ENCODE measurements at regions not wholly inside any gene's neighbourhood (a gene's known extent, or its start where the extent isn't known, plus 50 kb on each side); places are given as distances from the start of the nearest gene placed in this dataset.
"Not testable (repeated sequence)": the region's sequence is repeated elsewhere in the genome, so short reads cannot be mapped to it uniquely, and the experiment has no call there.

DNA sequence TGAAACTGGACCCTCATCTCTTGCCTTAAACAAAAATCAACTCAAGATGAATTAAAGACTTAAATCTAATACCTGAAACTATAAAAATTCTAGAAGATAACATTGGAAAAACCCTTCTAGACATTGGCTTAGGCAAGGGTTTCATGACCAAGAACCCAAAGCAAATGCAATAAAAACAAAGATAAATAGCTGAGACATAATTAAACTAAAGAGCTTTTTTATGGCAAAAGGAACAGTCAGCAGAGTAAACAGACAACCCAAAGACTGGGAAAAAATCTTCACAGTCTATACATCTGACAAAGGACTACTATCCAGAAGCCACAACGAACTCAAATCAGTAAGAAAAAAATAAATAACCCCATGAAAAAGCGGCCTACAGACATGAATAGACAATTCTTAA lies 446.9 kb upstream of the TRPC7 start:
- intact Hi-C loops (cut with DNase I): not testable (repeated sequence)

DNA sequence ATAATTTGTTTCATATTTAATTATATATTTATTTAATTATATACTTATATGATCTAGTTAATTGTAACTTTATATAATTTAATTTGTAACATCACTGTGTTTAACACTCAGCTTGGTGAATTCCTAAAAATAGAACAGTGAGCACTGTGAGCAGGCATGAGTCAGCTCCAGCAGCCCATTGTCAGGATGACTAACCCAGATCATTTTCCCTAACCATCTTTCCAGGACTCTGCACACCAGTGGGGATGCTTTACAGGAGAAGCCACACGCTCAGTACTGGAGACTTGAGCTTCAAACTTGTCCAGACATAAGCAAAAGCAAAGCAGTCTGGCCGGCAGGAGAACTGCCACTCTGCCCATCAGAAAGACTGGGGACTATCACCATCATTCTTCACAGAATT lies 446.2 kb upstream of the TRPC7 start:
- intact Hi-C loops (cut with DNase I): loop anchor here (2.0 kb wide), 1 partner anchor 181 kb away; no protein-coding TSS in a partner anchor
- no peak for DNase-seq (ENCODE audit: low spot score)

More for the DNA sequence above, 446.9 kb upstream of the TRPC7 start:
- DNase-seq (ENCODE audit: low spot score): not testable (repeated sequence)

DNA sequence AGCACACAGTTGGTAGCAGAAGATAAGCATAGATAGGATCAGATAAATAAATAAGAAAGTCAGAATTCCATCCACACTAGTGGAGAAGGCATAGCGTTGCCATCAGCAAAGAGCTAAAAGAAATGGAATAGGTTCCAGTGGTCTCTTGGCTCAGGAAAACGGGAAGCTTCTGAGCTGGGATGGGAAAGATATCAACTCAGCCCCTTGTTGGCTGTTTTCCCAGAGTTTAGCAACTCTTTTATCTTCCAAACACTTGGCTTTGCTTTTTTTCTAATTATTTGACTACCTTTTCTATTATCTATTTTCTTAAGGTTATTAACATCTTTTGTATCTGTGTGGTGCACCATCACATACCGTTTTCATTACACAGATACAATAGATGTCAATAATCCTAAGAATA lies 445.7 kb upstream of the TRPC7 start:
- intact Hi-C loops (cut with DNase I): loop anchor here (2.0 kb wide), 1 partner anchor 182 kb away; no protein-coding TSS in a partner anchor
- DNase-seq (ENCODE audit: low spot score): no peak

DNA sequence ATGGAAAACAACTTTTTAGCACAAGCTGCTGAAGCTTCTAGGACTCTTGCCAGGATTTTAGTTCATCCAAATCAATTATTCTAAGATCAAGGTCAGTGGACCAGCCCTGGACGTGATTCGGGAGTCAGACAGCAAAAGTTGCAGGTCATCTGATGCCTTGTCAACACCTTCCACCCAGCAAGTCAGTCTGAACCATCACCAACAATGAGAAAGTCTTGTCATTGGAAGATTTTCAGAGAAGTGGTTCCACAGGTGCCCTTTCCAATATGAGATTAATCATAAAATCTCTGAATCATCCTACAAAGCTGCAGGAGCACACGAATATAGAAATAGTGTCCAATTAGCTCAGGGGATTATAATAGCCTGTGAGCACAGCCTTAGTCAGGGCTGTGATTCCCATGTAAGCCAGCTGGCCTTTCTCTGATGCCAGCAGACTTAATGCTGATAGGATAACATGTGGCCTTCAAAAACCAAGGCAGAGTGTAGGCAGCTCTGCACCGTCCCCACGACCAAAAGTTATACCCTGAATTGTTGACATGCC lies 445.0 kb upstream of the TRPC7 start:
- DNase-seq (ENCODE audit: low spot score): no peak

DNA sequence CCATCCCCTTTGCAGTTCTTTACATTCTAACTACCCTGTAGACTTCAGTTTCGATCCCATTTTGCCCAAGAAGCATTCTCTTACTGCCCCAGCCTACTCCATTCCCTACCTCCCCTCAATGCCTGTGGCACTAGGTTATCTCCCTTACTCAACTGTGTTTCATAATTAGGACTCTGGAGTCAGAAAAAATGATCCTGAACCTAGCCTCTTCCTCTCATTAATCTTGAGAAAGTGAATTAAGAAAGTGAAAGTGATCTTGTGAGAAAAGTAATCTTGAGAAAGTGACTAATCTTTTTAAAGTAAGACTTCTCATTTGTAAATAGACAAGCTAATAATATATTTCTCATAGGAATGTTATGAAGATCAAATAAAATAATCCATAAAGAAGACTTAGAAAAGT lies 444.0 kb upstream of the TRPC7 start:
- DNase-seq (ENCODE audit: low spot score): no peak
- intact Hi-C loops (cut with DNase I): loop anchor here (10.0 kb wide), 3 partner anchors 245 to 685 kb away; partner anchors contain the start of gene SPOCK1

More for the DNA sequence above, 445.0 kb upstream of the TRPC7 start:
- intact Hi-C loops (cut with DNase I): loop anchor here (2.0 kb wide), 1 partner anchor 182 kb away; no protein-coding TSS in a partner anchor

DNA sequence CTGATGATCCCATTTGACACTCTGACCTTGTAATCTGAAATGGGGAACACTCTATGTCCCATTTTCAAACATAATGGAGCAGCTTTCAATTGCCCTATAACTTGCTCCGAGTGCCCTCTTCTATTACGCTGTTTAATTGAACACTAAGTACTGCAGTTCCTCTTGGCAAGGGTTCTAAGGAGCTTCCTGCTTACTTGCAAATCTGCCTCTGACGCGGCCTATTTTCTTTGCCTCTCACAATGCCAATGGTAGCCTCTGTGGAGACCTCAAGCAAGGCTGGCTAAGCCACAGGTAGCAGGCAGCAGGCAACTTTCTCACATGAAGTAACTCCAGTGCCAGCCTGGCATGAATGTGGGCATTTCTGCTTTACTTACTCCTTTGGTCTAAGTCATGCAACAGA lies 443.4 kb upstream of the TRPC7 start:
- DNase-seq (ENCODE audit: low spot score): no peak
- intact Hi-C loops (cut with DNase I): loop anchor here (10.0 kb wide), 3 partner anchors 246 to 686 kb away; partner anchors contain the start of gene SPOCK1

DNA sequence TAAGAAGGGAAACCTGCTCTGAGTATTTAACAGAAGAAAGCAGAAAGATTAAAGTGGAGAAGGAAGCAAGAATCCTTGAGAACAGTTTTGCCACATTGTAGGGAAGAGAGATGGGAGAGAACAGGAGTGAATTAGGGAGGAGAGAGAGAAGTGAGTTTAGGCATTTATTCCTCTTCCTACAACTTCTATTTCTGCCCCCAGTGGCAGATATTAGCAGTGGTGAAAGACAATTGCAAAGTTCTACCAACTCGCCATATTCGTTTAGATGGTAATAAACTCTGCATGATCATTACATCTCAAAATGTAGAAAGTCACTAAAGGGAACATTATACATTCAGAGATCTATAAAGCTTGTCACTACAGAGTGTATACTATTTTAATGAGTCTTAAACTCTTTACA lies 440.1 kb upstream of the TRPC7 start:
- intact Hi-C loops (cut with DNase I): loop anchor here (10.0 kb wide), 3 partner anchors 249 to 689 kb away; partner anchors contain the start of gene SPOCK1
- DNase-seq (ENCODE audit: low spot score): no peak

DNA sequence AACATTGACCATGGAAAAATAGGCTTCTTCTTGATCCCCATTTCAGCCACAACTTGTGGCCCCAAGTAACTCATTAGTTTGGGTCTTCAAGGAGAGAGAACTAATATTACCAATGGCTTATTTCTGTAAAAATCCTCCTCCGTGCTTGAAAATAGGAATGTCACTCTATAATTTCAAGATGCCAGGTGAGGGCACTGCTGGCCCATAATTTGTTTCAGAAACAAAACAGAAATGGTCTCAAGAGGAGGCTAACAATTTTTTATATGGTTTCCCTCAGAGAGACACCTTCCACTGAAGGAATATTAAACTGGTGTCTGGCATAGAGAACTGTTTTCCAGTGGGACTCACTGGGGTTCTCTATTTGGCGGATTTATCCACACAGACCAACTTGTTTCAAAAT lies 437.0 kb upstream of the TRPC7 start:
- no peak for DNase-seq (ENCODE audit: low spot score)
- intact Hi-C loops (cut with DNase I): loop anchor here (5.0 to 10.0 kb wide), 4 partner anchors 252 to 692 kb away; partner anchors contain the start of gene SPOCK1

DNA sequence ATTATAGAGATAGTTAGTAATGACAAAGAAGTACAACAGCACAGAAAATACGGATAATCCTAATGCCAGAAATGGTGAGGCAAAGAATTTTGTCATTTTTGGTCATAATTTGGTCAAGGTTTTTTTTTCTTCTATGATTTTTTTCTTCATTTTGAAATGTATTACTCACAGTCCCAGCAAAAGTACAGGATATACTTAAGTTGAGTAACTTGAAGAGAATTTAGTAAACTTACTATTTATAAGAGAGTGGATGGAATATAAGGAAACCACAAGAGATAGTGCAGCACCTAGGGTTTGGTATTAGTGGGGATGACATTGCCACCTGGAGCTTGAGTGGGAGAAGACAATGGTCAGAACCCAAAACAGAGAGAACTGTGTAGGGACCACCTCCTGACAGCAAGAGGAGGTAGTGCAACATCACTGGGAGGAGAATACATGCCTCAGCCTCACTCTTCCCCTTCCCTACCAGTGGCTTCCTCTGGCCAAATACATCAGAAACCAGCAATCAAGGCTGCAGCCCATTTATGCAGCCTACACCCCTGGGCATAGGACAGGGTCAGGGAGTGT lies 434.5 kb upstream of the TRPC7 start:
- intact Hi-C loops (cut with DNase I): loop anchor here (5.0 to 10.0 kb wide), 4 partner anchors 255 to 695 kb away; partner anchors contain the start of gene SPOCK1
- no peak for DNase-seq (ENCODE audit: low spot score)

DNA sequence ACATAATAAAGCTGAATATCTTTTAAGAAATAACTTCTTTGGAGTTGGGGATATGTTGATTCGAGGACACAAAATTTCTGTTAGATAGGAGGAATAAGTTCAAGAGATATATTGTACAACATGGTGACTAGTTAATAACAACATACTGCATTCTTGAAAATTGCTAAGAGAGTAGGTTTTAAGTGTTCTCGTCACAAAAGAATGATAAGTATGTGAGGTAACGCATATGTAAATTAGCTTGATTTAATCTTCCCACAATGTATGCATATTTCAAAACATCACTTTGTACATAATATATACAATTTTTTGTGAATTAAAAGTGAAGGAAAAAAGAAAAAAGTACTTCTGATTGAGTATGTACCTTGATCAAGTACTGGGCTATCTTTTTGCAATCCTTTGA lies 428.0 kb upstream of the TRPC7 start:
- intact Hi-C loops (cut with DNase I): no loop called here
- DNase-seq (ENCODE audit: low spot score): no peak

DNA sequence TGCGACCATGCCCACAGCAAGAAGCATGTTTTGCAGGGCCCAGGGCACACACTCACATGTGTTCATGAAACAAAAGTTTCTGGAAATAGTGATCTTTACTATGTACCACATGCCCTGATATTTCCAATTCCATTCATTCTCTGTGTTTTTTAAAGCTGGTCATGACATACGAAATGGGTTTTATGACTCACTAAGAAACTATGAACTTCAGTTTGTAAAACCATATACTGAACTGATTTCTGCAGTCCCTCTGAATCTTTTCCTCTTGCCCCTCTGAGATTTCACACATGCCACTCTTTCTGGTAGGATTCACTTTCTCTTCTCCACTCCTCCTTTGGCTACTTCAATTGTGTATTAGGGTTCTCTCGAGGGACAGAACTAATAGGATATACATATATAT lies 416.1 kb upstream of the TRPC7 start:
- intact Hi-C loops (cut with DNase I): no loop called here

DNA sequence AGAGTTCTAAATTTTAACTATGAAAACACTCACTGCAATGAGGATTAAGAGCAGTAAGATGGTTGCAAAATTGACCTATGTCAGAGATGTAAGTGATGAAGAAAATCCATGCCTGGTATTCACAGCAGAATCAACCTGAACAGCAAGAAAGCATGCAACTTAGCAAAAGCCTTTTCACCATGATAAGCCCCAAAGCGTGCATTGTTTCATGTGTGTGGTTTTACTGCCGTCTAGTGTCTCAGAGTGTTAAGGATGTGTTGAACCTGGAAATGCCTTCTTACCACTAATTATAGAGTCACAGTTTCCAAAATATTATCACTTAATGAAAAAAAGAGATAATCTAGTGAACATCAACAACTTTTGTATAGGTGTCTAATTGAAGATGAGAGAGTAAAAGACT lies 415.2 kb upstream of the TRPC7 start:
- no peak for DNase-seq (ENCODE audit: low spot score)
- intact Hi-C loops (cut with DNase I): no loop called here

More for the DNA sequence above, 416.1 kb upstream of the TRPC7 start:
- DNase-seq (ENCODE audit: low spot score): no peak

DNA sequence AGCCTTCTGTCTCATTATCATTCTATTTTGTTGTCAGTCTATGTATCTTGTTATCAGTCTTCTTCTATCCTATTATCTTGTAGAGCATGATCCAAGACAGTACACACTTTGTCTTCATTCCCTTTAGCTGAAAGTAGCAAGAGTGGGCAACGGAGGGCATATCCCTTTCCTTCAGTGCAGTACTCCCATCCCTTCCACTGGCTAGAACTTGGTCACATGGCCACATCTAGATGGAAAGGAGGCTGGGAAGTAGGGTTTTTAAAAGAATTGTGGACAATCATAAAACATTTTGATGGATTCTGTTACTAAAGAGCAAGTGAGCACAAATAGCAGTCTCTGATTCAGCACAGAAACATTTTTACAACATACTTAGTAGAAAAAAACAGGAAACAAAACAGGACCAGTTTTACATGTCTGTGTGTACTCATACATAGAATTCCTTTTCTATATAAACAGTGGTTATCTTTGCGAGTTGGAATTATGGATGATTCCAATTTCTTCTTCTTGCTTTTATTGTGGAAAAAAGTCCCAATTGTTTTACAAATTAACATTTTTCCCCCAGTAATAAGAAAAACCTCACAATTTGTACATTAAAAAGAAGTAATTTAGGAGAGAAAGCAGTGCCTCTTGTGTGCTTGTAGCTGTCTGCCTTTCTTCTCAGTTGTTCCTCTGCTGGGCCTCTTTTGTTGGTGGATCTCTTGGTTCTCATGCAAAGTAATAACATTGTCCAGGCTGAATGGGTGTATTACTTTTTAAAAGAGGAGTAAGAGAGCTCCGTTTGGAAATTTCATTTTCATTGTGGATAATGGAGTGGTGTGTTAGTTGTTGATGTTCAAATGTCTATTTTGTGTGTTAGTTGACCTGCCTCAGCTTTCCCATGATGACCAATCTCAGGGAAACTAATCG lies 410.9 kb upstream of the TRPC7 start:
- no peak for DNase-seq (ENCODE audit: low spot score)
- intact Hi-C loops (cut with DNase I): no loop called here

DNA sequence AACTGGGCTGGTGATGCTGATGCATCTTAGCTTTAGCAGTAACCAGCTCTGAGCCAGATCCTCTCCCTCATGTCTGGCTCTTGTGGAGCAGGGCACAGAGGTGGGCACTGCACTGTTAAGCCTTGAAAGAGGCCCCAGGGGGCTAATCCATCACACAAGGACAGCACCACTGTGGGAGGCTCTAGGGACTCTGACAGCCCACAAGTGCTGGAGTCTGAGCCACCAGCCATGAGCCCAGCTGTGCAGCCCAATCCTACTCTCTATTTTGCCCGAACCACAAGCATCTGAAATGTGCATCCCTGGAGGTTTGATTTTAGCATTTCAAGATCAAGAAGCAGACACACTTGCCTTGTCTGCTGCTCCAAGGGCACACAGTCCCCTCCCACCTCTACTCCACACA lies 407.1 kb upstream of the TRPC7 start:
- no peak for DNase-seq (ENCODE audit: low spot score)
- intact Hi-C loops (cut with DNase I): no loop called here

DNA sequence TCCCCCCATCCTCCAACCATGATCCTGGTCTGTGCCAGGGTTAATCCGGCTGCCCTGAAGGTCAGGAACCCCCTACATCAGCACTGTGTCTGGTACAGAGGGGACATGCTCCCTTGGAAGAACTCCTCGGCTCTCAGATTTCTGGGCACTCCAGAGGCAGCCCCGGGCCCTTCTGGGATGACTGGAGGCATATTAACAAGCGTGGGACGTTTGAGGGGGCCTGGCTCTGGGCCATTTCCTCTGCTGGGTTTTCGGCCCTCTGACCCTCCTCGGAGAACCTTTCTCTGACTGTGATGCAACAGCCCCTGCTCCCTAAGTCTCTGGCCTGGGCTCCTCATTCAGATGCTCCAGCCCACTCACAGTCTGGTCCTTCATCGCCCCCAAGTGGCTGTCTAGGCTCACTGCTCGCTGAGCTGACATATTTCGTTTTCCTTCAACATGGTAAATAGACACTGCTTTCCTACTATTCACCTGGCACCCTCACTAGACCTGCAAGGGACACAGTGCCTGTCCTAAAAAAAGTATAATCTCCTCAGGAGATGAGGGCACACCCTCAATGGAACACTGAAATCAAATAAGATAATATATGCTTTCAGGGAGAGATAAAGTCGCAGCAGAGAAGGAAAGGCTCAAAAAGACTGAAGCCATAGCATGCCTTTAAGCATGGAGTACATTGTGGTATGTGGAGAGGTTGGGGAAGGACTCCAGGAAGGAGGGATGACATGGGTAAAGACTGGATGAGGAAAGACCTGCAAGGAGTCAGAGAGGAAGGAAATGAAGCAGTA lies 404.7 kb upstream of the TRPC7 start:
- intact Hi-C loops (cut with DNase I): loop anchor here (2.0 kb wide), 1 partner anchor 521 kb away; no protein-coding TSS in a partner anchor
- DNase-seq (ENCODE audit: low spot score): no peak

DNA sequence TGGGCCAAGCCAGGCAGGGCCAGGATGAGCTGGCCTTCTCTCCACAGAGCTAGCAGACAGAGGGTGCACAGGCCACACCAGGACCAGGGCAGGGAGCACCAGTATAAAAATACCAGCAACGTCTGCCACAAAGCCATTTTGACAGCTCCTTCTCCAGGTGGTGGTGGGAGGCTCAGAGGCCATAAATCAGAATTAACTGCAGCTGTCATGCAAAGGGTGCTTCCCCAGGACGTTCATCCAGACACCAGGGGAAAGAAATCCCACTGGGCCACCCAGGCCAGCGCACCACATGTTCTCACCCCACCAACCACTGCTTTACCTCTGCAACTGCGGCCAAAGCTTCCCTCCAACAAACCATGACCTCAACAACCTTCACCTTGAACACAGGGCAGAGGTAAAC lies 403.7 kb upstream of the TRPC7 start:
- intact Hi-C loops (cut with DNase I): no loop called here

DNA sequence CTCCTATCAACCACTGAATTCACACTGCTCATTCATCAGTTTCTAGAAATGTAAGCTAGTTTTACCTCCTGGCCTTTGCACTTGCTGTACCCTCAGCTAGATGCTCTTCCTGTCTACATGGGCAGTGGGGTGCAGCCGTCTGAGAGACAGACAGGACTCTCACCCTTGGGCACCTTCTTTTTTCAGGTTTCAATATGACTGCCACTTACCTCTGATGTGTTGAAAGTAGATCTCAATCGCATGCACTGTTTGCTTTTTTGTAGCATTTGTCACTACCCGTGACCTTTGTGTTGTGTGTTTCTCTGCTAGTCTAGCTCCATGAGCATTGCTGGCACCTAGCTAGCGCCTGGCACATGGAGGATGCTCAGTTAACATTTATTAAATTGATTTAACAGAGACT lies 403.1 kb upstream of the TRPC7 start:
- DNase-seq (ENCODE audit: low spot score): no peak
- intact Hi-C loops (cut with DNase I): no loop called here

More for the DNA sequence above, 403.7 kb upstream of the TRPC7 start:
- DNase-seq (ENCODE audit: low spot score): no peak

DNA sequence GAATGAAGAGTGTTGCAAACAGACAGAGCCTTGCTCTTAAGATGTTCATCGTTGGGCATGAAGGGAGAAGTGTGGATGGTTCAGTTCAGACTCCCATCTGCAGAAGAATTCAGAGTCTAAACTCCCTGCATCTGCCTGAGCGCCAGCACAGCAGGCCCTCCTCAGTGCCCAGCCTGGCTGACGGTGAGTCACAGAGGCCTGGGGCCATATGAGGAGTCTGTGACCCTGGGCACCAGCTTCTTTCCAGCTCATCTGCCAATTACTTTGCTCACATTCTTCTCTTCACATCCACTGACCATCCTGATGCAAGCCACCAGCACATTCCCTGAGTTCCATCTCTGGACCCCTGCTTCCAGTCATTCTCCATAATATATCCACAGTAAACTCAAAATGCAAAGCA lies 401.1 kb upstream of the TRPC7 start:
- intact Hi-C loops (cut with DNase I): no loop called here

DNA sequence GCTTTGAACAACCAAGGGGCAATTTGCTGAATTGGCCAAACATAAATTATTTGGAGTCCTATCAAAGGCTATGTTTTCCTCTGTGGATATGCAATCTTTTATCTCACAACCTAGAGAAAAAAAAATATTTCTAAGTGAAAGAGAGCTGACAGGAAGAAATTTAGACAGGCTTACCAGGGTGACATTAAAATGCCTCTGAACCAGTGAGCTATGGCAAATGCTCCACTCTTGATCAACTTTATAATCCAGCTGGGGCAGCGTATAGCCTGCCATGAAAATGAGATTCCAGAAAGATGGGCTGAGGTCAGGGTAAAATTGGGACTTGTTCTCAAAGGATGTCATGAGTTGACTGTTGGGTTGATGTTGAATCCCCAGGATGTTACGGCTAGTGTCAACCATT lies 399.3 kb upstream of the TRPC7 start:
- intact Hi-C loops (cut with DNase I): no loop called here
- no peak for DNase-seq (ENCODE audit: low spot score)

More for the DNA sequence above, 401.1 kb upstream of the TRPC7 start:
- no peak for DNase-seq (ENCODE audit: low spot score)

All from cardiac septum (tissue), 1 donor.